ENCODE measurements at regions not wholly inside any gene's neighbourhood (a gene's known extent, or its start where the extent isn't known, plus 50 kb on each side); places are given as distances from the start of the nearest gene placed in this dataset.

DNA sequence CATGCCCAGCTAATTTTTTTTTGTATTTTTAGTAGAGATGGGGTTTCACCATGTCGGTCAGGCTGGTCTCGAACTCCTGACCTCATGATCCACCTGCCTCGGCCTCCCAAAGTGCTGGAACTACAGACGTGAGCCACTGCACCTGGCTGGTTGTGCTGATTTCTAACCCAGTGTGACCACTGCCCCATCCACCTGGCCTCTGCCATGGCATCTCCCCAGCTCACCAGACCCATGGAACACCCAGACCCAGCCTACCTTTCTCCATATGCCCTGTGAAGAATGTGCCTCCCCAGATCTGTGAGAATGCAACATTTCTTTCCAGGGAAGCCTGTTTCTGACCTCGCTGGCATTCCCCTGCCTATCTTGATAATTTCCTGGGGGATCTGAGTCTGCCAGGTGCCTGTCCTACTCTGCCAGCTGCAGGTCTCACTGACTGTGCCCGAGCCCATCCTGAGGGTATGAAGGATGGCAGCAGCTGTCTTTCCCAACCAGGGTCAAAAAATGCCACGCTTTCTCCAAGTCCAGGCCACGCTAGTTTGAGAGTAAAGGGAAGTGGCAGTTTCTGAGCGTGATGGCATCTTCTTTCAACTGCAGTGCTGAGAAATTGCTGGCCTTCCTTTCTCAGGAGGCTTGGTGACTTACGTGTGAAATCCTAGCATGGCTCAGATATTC is 324.4 kb upstream of the ZNF32 start:
- Histone ChIP-seq H3K27ac (no peak overlapping the region), H3K9me3 (no peaks in the 10 kb centered on the region), H3K27me3 (no peaks in the 10 kb centered on the region), H3K36me3 (no peaks in the 10 kb centered on the region), H3K4me3 (no peak overlapping the region), H3K4me1 (no peaks in the 10 kb centered on the region)
- TF ChIP-seq, protein P1, sequence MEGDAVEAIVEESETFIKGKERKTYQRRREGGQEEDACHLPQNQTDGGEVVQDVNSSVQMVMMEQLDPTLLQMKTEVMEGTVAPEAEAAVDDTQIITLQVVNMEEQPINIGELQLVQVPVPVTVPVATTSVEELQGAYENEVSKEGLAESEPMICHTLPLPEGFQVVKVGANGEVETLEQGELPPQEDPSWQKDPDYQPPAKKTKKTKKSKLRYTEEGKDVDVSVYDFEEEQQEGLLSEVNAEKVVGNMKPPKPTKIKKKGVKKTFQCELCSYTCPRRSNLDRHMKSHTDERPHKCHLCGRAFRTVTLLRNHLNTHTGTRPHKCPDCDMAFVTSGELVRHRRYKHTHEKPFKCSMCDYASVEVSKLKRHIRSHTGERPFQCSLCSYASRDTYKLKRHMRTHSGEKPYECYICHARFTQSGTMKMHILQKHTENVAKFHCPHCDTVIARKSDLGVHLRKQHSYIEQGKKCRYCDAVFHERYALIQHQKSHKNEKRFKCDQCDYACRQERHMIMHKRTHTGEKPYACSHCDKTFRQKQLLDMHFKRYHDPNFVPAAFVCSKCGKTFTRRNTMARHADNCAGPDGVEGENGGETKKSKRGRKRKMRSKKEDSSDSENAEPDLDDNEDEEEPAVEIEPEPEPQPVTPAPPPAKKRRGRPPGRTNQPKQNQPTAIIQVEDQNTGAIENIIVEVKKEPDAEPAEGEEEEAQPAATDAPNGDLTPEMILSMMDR (IDR thresholded peaks at IDR 0.05): no peak
- TF ChIP-seq POLR2A (IDR thresholded peaks at IDR 0.05): no peak
- DNase-seq: no peak

DNA sequence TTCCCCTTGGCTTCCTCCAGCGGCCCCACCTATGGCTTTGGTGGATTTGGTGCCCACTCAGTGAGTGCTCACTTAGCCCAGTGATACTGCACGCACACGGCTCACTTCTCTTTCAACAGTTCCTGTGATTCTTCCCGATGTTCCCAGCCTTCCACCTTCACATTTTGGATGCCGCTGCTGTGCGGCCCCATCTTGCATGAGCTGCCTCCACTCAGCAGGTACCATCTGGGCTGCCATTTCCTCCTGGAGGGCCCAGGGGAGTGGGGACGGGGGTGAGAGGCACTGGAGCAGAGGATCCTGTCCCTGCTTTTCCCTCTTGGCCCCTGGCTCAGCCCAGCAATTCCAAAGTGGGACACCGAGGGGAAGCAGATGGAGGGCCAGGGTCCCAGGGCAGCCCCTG is 323.3 kb upstream of the ZNF32 start:
- TF ChIP-seq, protein P1 (IDR thresholded peaks at IDR 0.05): no peak
- no peak for TF ChIP-seq POLR2A (IDR thresholded peaks at IDR 0.05)
- no peak overlapping the region for H3K27ac ChIP-seq
- no peaks in the 10 kb centered on the region for H3K9me3 ChIP-seq
- no peaks in the 10 kb centered on the region for H3K4me1 ChIP-seq
- H3K27me3 ChIP-seq: no peaks in the 10 kb centered on the region
- H3K36me3 ChIP-seq: no peaks in the 10 kb centered on the region
- no peak overlapping the region for H3K4me3 ChIP-seq
- DNase-seq: no peak

DNA sequence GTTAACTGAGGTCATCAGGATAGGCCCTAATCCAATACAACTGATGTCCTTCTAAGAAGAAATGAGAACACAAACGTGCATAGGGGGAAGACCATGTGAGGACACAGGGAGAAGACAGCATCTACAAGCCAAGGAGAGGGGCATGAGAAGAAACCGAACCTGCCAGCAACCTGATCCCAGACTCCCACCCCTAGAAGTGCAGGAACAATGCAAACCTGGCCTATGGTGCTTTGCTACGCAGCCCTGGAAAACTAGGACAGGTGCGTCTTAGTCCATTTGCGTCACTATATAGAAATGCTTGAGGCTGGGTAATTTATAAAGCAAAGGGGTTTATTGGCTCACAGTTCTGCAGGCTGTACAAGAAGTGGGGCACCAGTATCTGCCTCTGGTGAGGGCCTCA is 322.6 kb upstream of the ZNF32 start:
- H3K27me3 ChIP-seq: no peaks in the 10 kb centered on the region
- no peaks in the 10 kb centered on the region for H3K9me3 ChIP-seq
- no peak overlapping the region for H3K4me3 ChIP-seq
- no peak for DNase-seq
- TF ChIP-seq POLR2A (IDR thresholded peaks at IDR 0.05): no peak
- TF ChIP-seq, protein P1 (IDR thresholded peaks at IDR 0.05): no peak
- H3K27ac ChIP-seq: no peak overlapping the region
- H3K36me3 ChIP-seq: no peaks in the 10 kb centered on the region
- H3K4me1 ChIP-seq: no peaks in the 10 kb centered on the region

DNA sequence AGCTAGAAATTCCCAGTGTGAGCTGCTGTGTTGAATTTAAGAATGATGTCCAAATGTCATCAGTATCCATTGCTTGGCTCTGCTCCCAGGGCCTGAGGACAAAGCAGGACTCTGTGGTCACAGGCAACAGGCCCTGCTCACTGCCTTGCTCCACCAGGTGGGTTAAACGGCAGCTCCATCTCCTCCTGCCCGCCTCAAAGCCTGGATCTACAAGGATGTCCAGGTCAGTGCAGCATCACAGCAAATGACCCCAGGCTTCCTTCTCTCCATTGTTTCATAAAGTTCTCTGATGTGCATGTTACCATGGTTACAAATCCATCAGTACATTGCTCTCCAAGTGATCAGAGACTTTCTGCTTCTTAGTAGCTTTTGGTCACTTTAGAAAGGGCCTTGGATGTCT is 322.0 kb upstream of the ZNF32 start:
- Histone ChIP-seq H3K9me3 (no peaks in the 10 kb centered on the region), H3K27me3 (no peaks in the 10 kb centered on the region), H3K36me3 (no peaks in the 10 kb centered on the region), H3K4me1 (peaks cover 0 to 5% (median 0%) of the 10 kb centered on the region in 4 donors), H3K4me3 (no peak overlapping the region), H3K27ac (no peak overlapping the region)
- no peak for DNase-seq
- TF ChIP-seq, protein P1 (IDR thresholded peaks at IDR 0.05): no peak
- no peak for TF ChIP-seq POLR2A (IDR thresholded peaks at IDR 0.05)

DNA sequence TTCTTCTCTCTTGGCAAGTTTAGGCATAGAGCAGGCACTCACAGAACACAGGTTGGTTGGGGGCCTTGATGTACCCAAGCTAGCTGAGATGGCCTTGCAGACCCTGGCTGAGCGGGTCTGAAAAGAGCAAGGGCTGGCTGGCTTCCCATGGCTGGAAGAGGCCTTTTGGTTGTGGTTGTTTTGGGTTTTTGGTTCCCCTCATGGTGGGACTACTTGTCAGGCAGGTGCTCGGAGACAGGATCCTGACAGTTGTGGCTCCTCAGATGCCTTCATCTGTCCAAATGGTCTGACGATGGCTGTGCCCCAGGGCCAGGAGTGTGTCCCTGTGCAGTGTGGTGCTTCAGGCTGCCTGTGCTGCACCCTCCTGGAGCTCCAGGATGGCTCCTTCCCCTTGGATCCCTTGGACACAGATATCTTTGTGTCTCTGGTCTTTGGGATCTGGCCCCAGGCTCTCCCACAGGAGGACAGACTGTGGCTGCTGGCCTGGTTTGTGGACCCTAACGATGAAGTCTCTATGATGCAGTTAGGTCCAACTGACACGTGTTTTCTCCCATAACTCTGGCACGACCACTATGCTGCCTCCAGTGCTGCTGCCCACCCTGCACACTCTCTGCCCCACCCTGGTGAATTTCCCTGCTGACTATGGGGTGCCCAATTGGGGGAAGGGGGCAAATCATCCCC is 321.5 kb upstream of the ZNF32 start:
- Histone ChIP-seq H3K9me3 (no peaks in the 10 kb centered on the region), H3K36me3 (no peaks in the 10 kb centered on the region), H3K27me3 (no peaks in the 10 kb centered on the region), H3K4me1 (peaks cover 0 to 5% (median 0%) of the 10 kb centered on the region in 4 donors), H3K27ac (no peak overlapping the region), H3K4me3 (no peak overlapping the region)
- TF ChIP-seq, protein P1 (IDR thresholded peaks at IDR 0.05): no peak
- no peak for TF ChIP-seq POLR2A (IDR thresholded peaks at IDR 0.05)
- no peak for DNase-seq
